Endothelial cell of umbilical vein (primary cell): ENCODE measurements at regions not wholly inside any gene's neighbourhood (a gene's known extent, or its start where the extent isn't known, plus 50 kb on each side); places are given as distances from the start of the nearest gene placed in this dataset.

Source experiments
- BruUV-seq: library from RNA; stranded (reverse); fragments of 400-500 nt; replicated peaks from 2 replicates; lab custom pipeline; 2021; lab: Mats Ljungman, UMichigan
- CTCF ChIA-PET: fragments of 300-600, 350-600 bp; sonication (Branson Sonifier 250); formaldehyde crosslinking; loops from one replicate; lab custom pipeline; 2021; ENCODE audit warnings: antibody characterized with exemption, inconsistent platforms; lab: Charles Lee
- POLR2A ChIA-PET: fragments of 300-600, 350-600 bp; sonication (Branson Sonifier 250); formaldehyde crosslinking; loops from one replicate; lab custom pipeline; 2021; ENCODE audit warnings: antibody characterized with exemption, inconsistent platforms; lab: Charles Lee
- DNase-seq: peaks from one replicate; pipeline ENCODE4 v3.0.0-alpha.2; 2011; ENCODE audit warnings: low read depth, low spot score
- FAIRE-seq: peaks from 2 replicates; lab custom pipeline; 2011; peaks lifted over from hg19 to GRCh38; lab: Jason Lieb, UNC
- H2AFZ ChIP-seq: 2 replicates; pipeline ENCODE4 v1.6.0; 2012; ENCODE audit warnings: low read depth, low read length, control low read depth, inconsistent platforms
- H3K27ac ChIP-seq: 2 replicates; pipeline ENCODE4 v1.5.1; 2011; ENCODE audit warnings: low read depth, mild to moderate bottlenecking, control low read depth, low read length, moderate library complexity; ENCODE audit not compliant: insufficient read depth
- H3K27me3 ChIP-seq, 2 experiments: 2 replicates each; pipeline versions ENCODE4 v1.6.0 to v1.6.1; 2011; ENCODE audit warnings: low read length in 2 of 2, mixed read lengths in 1 of 2; ENCODE audit not compliant: control insufficient read depth in 2 of 2, insufficient read depth in 2 of 2
- H3K36me3 ChIP-seq, 2 experiments: 2 replicates in 1 of 2; 3 replicates in 1 of 2; pipeline ENCODE4 v1.5.1; 2011; ENCODE audit warnings: low read length in 2 of 2, mild to moderate bottlenecking in 1 of 2, moderate library complexity in 1 of 2; ENCODE audit not compliant: control insufficient read depth in 2 of 2, insufficient read depth in 2 of 2; ENCODE audit errors: extremely low read depth in 1 of 2
- H3K4me1 ChIP-seq: 3 replicates; pipeline ENCODE4 v1.5.1; 2011; ENCODE audit warnings: mild to moderate bottlenecking, low read length; ENCODE audit not compliant: control insufficient read depth, insufficient read depth; ENCODE audit errors: extremely low read depth
- H3K4me2 ChIP-seq: 2 replicates; pipeline ENCODE4 v1.6.1; 2011; ENCODE audit warnings: low read length, control low read depth, mixed read lengths; ENCODE audit not compliant: insufficient read depth
- H3K4me3 ChIP-seq, 3 experiments: fragments of 200-600 bp in 1 of 3; sonication (generic), shearing (Covaris generic) in 1 of 3; replicated peaks in 1 of 3; 2 replicates each; pipeline ENCODE4 v1.5.1; 2011 to 2016; ENCODE audit warnings: control low read depth in 3 of 3, low read length in 3 of 3, mild to moderate bottlenecking in 2 of 3, inconsistent platforms in 1 of 3, low read depth in 1 of 3, moderate library complexity in 1 of 3; ENCODE audit not compliant: insufficient read depth in 1 of 3
- H3K79me2 ChIP-seq: 2 replicates; pipeline ENCODE4 v1.6.0; 2012; ENCODE audit warnings: low read length, inconsistent platforms; ENCODE audit not compliant: control insufficient read depth, insufficient read depth
- H3K9ac ChIP-seq: replicated peaks from 2 replicates; pipeline ENCODE3; 2011; ENCODE audit warnings: low read length, control low read depth; ENCODE audit not compliant: insufficient read depth; ENCODE audit errors: extremely low read depth
- H3K9me1 ChIP-seq: replicated peaks from 3 replicates; pipeline ENCODE4 v1.6.0; 2011; ENCODE audit warnings: mild to moderate bottlenecking, low read length; ENCODE audit not compliant: control insufficient read depth, insufficient read depth; ENCODE audit errors: extremely low read depth
- H3K9me3 ChIP-seq: replicated peaks from 2 replicates; pipeline ENCODE4 v1.5.1; 2012; ENCODE audit warnings: low read length, inconsistent platforms; ENCODE audit not compliant: control insufficient read depth, insufficient read depth
- H4K20me1 ChIP-seq: replicated peaks from 2 replicates; pipeline ENCODE3; 2011; ENCODE audit warnings: mild to moderate bottlenecking, low read length; ENCODE audit not compliant: control insufficient read depth, insufficient read depth; ENCODE audit errors: extremely low read depth
- EZH2 ChIP-seq: IDR thresholded peaks from 2 replicates; pipeline ENCODE4 v1.6.1; 2012; ENCODE audit warnings: borderline replicate concordance, low read depth, mild to moderate bottlenecking, moderate library complexity, low read length, inconsistent platforms; ENCODE audit not compliant: severe bottlenecking
- FOS ChIP-seq: IDR thresholded peaks from 2 replicates; pipeline ENCODE4 v1.6.1; 2011; ENCODE audit warnings: mild to moderate bottlenecking, low read length, moderate library complexity, borderline replicate concordance; ENCODE audit not compliant: insufficient read depth
- GATA2 ChIP-seq: IDR thresholded peaks from 2 replicates; pipeline ENCODE4 v1.7.0; 2011; ENCODE audit warnings: low read depth, mild to moderate bottlenecking, moderate library complexity, mixed read lengths, low read length; ENCODE audit not compliant: insufficient read length, insufficient read depth
- JUN ChIP-seq: IDR thresholded peaks from 2 replicates; pipeline ENCODE4 v1.6.1; 2011; ENCODE audit warnings: borderline replicate concordance, low read depth; ENCODE audit not compliant: insufficient read length, insufficient read depth
- MYC ChIP-seq: IDR thresholded peaks from one replicate; pipeline ENCODE4 v1.6.1; 2011; ENCODE audit warnings: mild to moderate bottlenecking, low read depth, low read length
- POLR2A ChIP-seq: IDR thresholded peaks from 2 replicates; pipeline ENCODE4 v1.6.1; 2012; ENCODE audit warnings: low read depth, mild to moderate bottlenecking, control low read depth, low read length
- POLR2AphosphoS5 ChIP-seq: IDR thresholded peaks from 2 replicates; pipeline ENCODE4 v1.6.1; 2012; ENCODE audit warnings: low read depth, mild to moderate bottlenecking, control low read depth, low read length, moderate library complexity; ENCODE audit not compliant: insufficient read depth
- dilution Hi-C: fragments of 300-500 bp; cut with MboI; formaldehyde crosslinking; loops from one replicate; pipeline ENCODE4 v1.15.0; 2019; ENCODE audit warnings: low sequenced_read_pairs; ENCODE audit not compliant: extremely low pct_ligation_motif_present
- intact Hi-C: fragments of 100-400 bp; cut with micrococcal nuclease; formaldehyde crosslinking; loops from one replicate; pipeline ENCODE4 v1.10.0; 2022
- TF ChIP-seq, protein P1 (sequence below), 2 donors: IDR thresholded peaks; 1 replicate in 1 of 2; 2 replicates in 1 of 2; pipeline ENCODE4 v1.5.1; 2011; ENCODE audit warnings: low read length in 2 of 2, mild to moderate bottlenecking in 2 of 2, moderate library complexity in 2 of 2, control low read depth in 1 of 2, inconsistent platforms in 1 of 2, low read depth in 1 of 2; ENCODE audit not compliant: insufficient read depth in 1 of 2; ENCODE audit errors: extremely low read depth in 1 of 2
- TF ChIP-seq, protein P2 (sequence below): IDR thresholded peaks from 2 replicates; pipeline ENCODE4 v1.6.1; 2011; ENCODE audit not compliant: insufficient read depth, insufficient read length

DNA sequence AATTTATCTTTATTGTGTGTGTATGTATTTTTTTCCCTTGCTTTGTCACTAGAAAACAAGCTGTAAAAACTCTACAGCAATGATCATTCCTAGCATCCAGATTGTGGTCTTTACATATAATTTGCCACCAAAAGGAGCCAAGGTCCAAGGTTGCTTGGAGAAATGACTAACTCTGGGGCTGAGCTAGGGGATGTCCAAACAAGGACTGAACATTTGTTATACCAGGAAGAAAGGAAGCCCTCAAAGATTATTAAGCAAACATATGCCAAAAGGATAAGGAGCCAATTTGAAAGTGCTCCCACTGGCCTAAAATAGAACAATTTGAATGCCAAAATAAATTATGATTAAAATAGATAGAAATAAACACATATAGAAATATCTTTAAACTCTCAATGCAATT is 293.3 kb downstream of the ZIC1 start:
- dilution Hi-C loops: no loop called here
- Histone ChIP-seq H3K9me1 (no peaks in the 10 kb centered on the region), H3K27me3 (no peaks in the 10 kb centered on the region), H3K36me3 (no peaks in the 10 kb centered on the region), H2AFZ (no peak overlapping the region), H3K4me2 (no peak overlapping the region), H3K27ac (no peak overlapping the region), H4K20me1 (no peaks in the 10 kb centered on the region), H3K9me3 (no peaks in the 10 kb centered on the region), H3K4me1 (no peaks in the 10 kb centered on the region), H3K4me3 (no peak overlapping the region), H3K79me2 (no peaks in the 10 kb centered on the region), H3K9ac (no peak overlapping the region)
- CTCF ChIA-PET: no interaction called here
- intact Hi-C loops: no loop called here
- FAIRE-seq (no peak), DNase-seq (no peak)
- POLR2A ChIA-PET: no interaction called here
- BruUV-seq: no TSS peak
- TF ChIP-seq POLR2AphosphoS5: no peak
- no peak for TF ChIP-seq EZH2
- TF ChIP-seq, protein P1, sequence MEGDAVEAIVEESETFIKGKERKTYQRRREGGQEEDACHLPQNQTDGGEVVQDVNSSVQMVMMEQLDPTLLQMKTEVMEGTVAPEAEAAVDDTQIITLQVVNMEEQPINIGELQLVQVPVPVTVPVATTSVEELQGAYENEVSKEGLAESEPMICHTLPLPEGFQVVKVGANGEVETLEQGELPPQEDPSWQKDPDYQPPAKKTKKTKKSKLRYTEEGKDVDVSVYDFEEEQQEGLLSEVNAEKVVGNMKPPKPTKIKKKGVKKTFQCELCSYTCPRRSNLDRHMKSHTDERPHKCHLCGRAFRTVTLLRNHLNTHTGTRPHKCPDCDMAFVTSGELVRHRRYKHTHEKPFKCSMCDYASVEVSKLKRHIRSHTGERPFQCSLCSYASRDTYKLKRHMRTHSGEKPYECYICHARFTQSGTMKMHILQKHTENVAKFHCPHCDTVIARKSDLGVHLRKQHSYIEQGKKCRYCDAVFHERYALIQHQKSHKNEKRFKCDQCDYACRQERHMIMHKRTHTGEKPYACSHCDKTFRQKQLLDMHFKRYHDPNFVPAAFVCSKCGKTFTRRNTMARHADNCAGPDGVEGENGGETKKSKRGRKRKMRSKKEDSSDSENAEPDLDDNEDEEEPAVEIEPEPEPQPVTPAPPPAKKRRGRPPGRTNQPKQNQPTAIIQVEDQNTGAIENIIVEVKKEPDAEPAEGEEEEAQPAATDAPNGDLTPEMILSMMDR (IDR thresholded peaks at IDR 0.05; ENCODE audit: extremely low read depth in 1 of 2, insufficient read depth in 1 of 2, low read depth in 1 of 2, low read length in 2 of 2): no peak
- no peak for TF ChIP-seq GATA2
- TF ChIP-seq, protein P2, sequence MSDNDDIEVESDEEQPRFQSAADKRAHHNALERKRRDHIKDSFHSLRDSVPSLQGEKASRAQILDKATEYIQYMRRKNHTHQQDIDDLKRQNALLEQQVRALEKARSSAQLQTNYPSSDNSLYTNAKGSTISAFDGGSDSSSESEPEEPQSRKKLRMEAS: no peak
- no peak for TF ChIP-seq POLR2A
- TF ChIP-seq JUN: no peak
- TF ChIP-seq FOS: no peak
- no peak for TF ChIP-seq MYC
